ENCODE measurements at regions not wholly inside any gene's neighbourhood (a gene's known extent, or its start where the extent isn't known, plus 50 kb on each side); places are given as distances from the start of the nearest gene placed in this dataset.

- TF ChIP-seq EZH2 (IDR thresholded peaks at IDR 0.05) (no peak), POLR2AphosphoS5 (IDR thresholded peaks at IDR 0.05; ENCODE audit: borderline replicate concordance, low read depth, low read length) (no peak), FOXP2 (optimal IDR thresholded peaks at IDR 0.05; ENCODE audit: control extremely low read depth, extremely low read length, insufficient read depth) (no peak)
Observed at GRCh38 chr6:166703149-166703710, 76.2 kb upstream of the RPS6KA2 start.
